GM12891 (cell line): ENCODE measurements at regions not wholly inside any gene's neighbourhood (a gene's known extent, or its start where the extent isn't known, plus 50 kb on each side); places are given as distances from the start of the nearest gene placed in this dataset.

Source experiments
- POLR2A ChIP-seq: IDR thresholded peaks from 2 replicates; pipeline ENCODE4 v1.6.1; 2011; ENCODE audit warnings: low read depth, low read length, control low read depth
- POLR2AphosphoS5 ChIP-seq: IDR thresholded peaks from 2 replicates; pipeline ENCODE4 v1.6.1; 2011; ENCODE audit warnings: low read depth, low read length, control low read depth
- TAF1 ChIP-seq: IDR thresholded peaks from 2 replicates; pipeline ENCODE4 v1.6.1; 2011; ENCODE audit warnings: low read depth, low read length, control low read depth

DNA sequence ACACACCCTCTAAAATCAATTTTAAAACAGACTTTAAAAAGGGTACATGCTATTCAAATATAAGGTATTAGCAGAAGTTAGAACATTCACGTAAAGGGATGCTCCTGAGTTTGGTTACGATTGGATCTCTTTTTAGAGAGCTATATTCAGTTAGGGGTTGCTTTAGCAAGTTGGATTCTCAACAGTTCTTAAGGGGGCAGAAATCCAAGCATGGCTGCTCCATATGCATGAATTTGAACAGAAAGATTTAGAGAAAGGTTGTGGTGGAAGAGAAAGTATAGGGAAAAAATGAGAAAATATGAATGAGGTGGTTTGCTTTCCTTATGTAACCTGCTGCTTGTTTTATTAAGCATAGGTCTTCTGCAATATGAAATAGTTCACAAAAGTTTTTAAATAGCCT lies 855.1 kb downstream of the SORCS1 start:
- no peak for TF ChIP-seq POLR2AphosphoS5
- no peak for TF ChIP-seq POLR2A
- TF ChIP-seq TAF1: no peak
